ENCODE measurements at regions not wholly inside any gene's neighbourhood (a gene's known extent, or its start where the extent isn't known, plus 50 kb on each side); places are given as distances from the start of the nearest gene placed in this dataset.

GRCh38 chr6:51535327-51535726, 552.1 kb downstream of the PKHD1 start:
- Histone ChIP-seq H3K36me3 (ENCODE audit: control insufficient read depth, insufficient read depth, low read length) (no peaks in the 10 kb centered on the region), H3K27me3 (ENCODE audit: control insufficient read depth, insufficient read depth, low read length) (no peaks in the 10 kb centered on the region), H3K4me3 (ENCODE audit: low read depth, low read length) (no peak overlapping the region)
- no peak for TF ChIP-seq CTCF (IDR thresholded peaks at IDR 0.05; ENCODE audit: insufficient read depth, low read length, poor library complexity, severe bottlenecking)
- no peak for DNase-seq (ENCODE audit: low read depth)

GRCh38 chr6:51536728-51537127, 550.7 kb downstream of the PKHD1 start:
- H3K36me3 ChIP-seq (ENCODE audit: control insufficient read depth, insufficient read depth, low read length), result no peaks in the 10 kb centered on the region
- H3K27me3 ChIP-seq (ENCODE audit: control insufficient read depth, insufficient read depth, low read length), result no peaks in the 10 kb centered on the region
- DNase-seq (ENCODE audit: low read depth), result no peak
- TF ChIP-seq CTCF (IDR thresholded peaks at IDR 0.05; ENCODE audit: insufficient read depth, low read length, poor library complexity, severe bottlenecking), result no peak
- H3K4me3 ChIP-seq (ENCODE audit: low read depth, low read length), result no peak overlapping the region

GRCh38 chr6:51541847-51542246, 545.6 kb downstream of the PKHD1 start:
- no peak overlapping the region for H3K4me3 ChIP-seq (ENCODE audit: low read depth, low read length)
- DNase-seq (ENCODE audit: low read depth), result no peak
- no peaks in the 10 kb centered on the region for H3K36me3 ChIP-seq (ENCODE audit: control insufficient read depth, insufficient read depth, low read length)
- H3K27me3 ChIP-seq (ENCODE audit: control insufficient read depth, insufficient read depth, low read length), result no peaks in the 10 kb centered on the region
- TF ChIP-seq CTCF (IDR thresholded peaks at IDR 0.05; ENCODE audit: insufficient read depth, low read length, poor library complexity, severe bottlenecking), result no peak

GRCh38 chr6:51542475-51542874, 544.9 kb downstream of the PKHD1 start:
- Histone ChIP-seq H3K27me3 (ENCODE audit: control insufficient read depth, insufficient read depth, low read length) (no peaks in the 10 kb centered on the region), H3K36me3 (ENCODE audit: control insufficient read depth, insufficient read depth, low read length) (no peaks in the 10 kb centered on the region), H3K4me3 (ENCODE audit: low read depth, low read length) (no peak overlapping the region)
- no peak for DNase-seq (ENCODE audit: low read depth)
- TF ChIP-seq CTCF (IDR thresholded peaks at IDR 0.05; ENCODE audit: insufficient read depth, low read length, poor library complexity, severe bottlenecking), result no peak

- H3K36me3 ChIP-seq (ENCODE audit: control insufficient read depth, insufficient read depth, low read length), result no peaks in the 10 kb centered on the region
- no peak for TF ChIP-seq CTCF (IDR thresholded peaks at IDR 0.05; ENCODE audit: insufficient read depth, low read length, poor library complexity, severe bottlenecking)
- no peak overlapping the region for H3K4me3 ChIP-seq (ENCODE audit: low read depth, low read length)
- H3K27me3 ChIP-seq (ENCODE audit: control insufficient read depth, insufficient read depth, low read length), result no peaks in the 10 kb centered on the region
- no peak for DNase-seq (ENCODE audit: low read depth)
Observed at GRCh38 chr6:51550243-51550642, 537.2 kb downstream of the PKHD1 start.

- TF ChIP-seq CTCF (IDR thresholded peaks at IDR 0.05; ENCODE audit: insufficient read depth, low read length, poor library complexity, severe bottlenecking), result no peak
- DNase-seq (ENCODE audit: low read depth), result no peak
- H3K4me3 ChIP-seq (ENCODE audit: low read depth, low read length), result no peak overlapping the region
- no peaks in the 10 kb centered on the region for H3K27me3 ChIP-seq (ENCODE audit: control insufficient read depth, insufficient read depth, low read length)
- no peaks in the 10 kb centered on the region for H3K36me3 ChIP-seq (ENCODE audit: control insufficient read depth, insufficient read depth, low read length)
Observed at GRCh38 chr6:51552435-51552834, 535.0 kb downstream of the PKHD1 start.
